ENCODE measurements at regions not wholly inside any gene's neighbourhood (a gene's known extent, or its start where the extent isn't known, plus 50 kb on each side); places are given as distances from the start of the nearest gene placed in this dataset.

DNA sequence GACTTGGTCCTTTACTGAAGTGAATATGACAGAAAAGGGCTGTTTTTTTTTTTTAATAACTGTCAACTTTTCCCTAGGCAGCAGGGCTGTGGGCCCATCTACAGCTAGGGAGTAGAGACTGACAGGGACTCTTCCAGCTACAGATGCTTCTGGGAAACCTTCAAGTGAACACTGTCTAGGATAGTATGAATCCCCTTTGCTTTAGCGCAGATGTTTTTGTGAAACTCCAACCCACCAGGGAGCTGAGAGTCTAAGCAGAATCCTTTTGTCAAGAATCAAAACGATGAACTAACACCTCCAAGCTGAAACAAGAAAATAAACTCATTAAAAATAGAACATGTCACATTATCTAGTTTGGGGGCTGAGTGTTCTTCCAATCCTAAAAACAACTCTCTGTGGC is 219.7 kb upstream of the FGF13 start:
- no TSS peak for BruUV-seq (replicated peaks)
- H3K9ac ChIP-seq (ENCODE audit: insufficient read depth, low read depth, low read length): no peak overlapping the region
- H3K27me3 ChIP-seq (ENCODE audit: control insufficient read depth in 1 of 2, insufficient read depth in 2 of 2, low read length in 2 of 2): no peaks in the 10 kb centered on the region
- H3K4me2 ChIP-seq (ENCODE audit: low read depth, low read length): no peak overlapping the region
- no peaks in the 10 kb centered on the region for H3K36me3 ChIP-seq (replicated peaks in 1 of 2; ENCODE audit: control insufficient read depth in 1 of 2, insufficient read depth in 2 of 2, low read length in 2 of 2)
- TF ChIP-seq, protein P1, sequence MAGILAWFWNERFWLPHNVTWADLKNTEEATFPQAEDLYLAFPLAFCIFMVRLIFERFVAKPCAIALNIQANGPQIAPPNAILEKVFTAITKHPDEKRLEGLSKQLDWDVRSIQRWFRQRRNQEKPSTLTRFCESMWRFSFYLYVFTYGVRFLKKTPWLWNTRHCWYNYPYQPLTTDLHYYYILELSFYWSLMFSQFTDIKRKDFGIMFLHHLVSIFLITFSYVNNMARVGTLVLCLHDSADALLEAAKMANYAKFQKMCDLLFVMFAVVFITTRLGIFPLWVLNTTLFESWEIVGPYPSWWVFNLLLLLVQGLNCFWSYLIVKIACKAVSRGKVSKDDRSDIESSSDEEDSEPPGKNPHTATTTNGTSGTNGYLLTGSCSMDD (CRISPR knock-in tag; IDR thresholded peaks at IDR 0.05): no peak
- no peaks in the 10 kb centered on the region for H4K20me1 ChIP-seq (ENCODE audit: insufficient read depth, low read length)
- POLR2A ChIA-PET: no interaction called here
- no peak overlapping the region for H3K4me3 ChIP-seq (replicated peaks in 1 of 3; ENCODE audit: insufficient read depth in 1 of 3, low read depth in 2 of 3, low read length in 3 of 3)
- CTCF ChIA-PET (ENCODE audit: low intra/inter-chr PET ratio, low total read pairs): no interaction called here
- intact Hi-C loops (cut with micrococcal nuclease; ENCODE audit: unreplicated experiment): no loop called here
- no peak overlapping the region for H2AFZ ChIP-seq (ENCODE audit: low read length)
- no peaks in the 10 kb centered on the region for H3K4me1 ChIP-seq (ENCODE audit: insufficient read depth, low read length)
- H3K79me2 ChIP-seq (ENCODE audit: insufficient read depth, low read length): no peaks in the 10 kb centered on the region
- FAIRE-seq (no peak), ATAC-seq (no peak), DNase-seq (ENCODE audit: low spot score) (no peak)
- in situ Hi-C loops (cut with HindIII; ENCODE audit: extremely low pct_ligation_motif_present, low pct_unique_long_range_greater_than_20kb): no loop called here
- no peaks in the 10 kb centered on the region for H3K9me3 ChIP-seq (ENCODE audit: low read length)
- no peak overlapping the region for H3K27ac ChIP-seq (ENCODE audit: extremely low read length, insufficient read depth, low read length)
- 56% methylated on average over 2 of the region's 2 CpGs for WGBS (ENCODE audit: low lambda C conversion rate)

DNA sequence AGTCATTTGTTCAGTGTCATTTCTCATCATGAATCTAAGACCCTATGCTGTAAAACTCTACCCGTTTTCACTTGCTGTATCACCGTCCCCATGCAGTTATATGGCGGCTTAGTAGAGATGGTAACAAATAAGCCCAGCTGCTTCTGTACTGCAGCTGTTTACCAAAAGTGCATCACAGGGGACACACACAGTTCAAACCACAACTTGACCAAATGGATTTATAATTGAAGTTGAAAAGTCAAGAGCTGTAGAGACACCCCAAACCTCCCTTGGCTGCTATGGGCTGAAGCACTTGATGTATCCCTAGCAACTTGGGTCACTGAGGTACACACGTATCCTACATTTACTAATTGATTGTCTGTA is 219.0 kb upstream of the FGF13 start:
- ATAC-seq (no peak), DNase-seq (ENCODE audit: low spot score) (no peak), FAIRE-seq (no peak)
- Histone ChIP-seq H3K4me1 (ENCODE audit: insufficient read depth, low read length) (no peaks in the 10 kb centered on the region), H2AFZ (ENCODE audit: low read length) (no peak overlapping the region), H3K9me3 (ENCODE audit: low read length) (no peaks in the 10 kb centered on the region), H3K4me2 (ENCODE audit: low read depth, low read length) (no peak overlapping the region), H3K9ac (ENCODE audit: insufficient read depth, low read depth, low read length) (no peak overlapping the region), H3K27ac (ENCODE audit: extremely low read length, insufficient read depth, low read length) (no peak overlapping the region), H4K20me1 (ENCODE audit: insufficient read depth, low read length) (no peaks in the 10 kb centered on the region), H3K27me3 (ENCODE audit: control insufficient read depth in 1 of 2, insufficient read depth in 2 of 2, low read length in 2 of 2) (no peaks in the 10 kb centered on the region), H3K36me3 (replicated peaks in 1 of 2; ENCODE audit: control insufficient read depth in 1 of 2, insufficient read depth in 2 of 2, low read length in 2 of 2) (no peaks in the 10 kb centered on the region), H3K4me3 (replicated peaks in 1 of 3; ENCODE audit: insufficient read depth in 1 of 3, low read depth in 2 of 3, low read length in 3 of 3) (no peak overlapping the region), H3K79me2 (ENCODE audit: insufficient read depth, low read length) (no peaks in the 10 kb centered on the region)
- BruUV-seq (replicated peaks): no TSS peak
- ChIA-PET CTCF (ENCODE audit: low intra/inter-chr PET ratio, low total read pairs) (no interaction called here), POLR2A (no interaction called here)
- TF ChIP-seq, protein P2, sequence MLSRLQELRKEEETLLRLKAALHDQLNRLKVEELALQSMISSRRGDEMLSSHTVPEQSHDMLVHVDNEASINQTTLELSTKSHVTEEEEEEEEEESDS (CRISPR knock-in tag; IDR thresholded peaks at IDR 0.05; ENCODE audit: borderline replicate concordance): no peak
- no peak for TF ChIP-seq ZNF224 (CRISPR knock-in tag; IDR thresholded peaks at IDR 0.05)
- no peak for TF ChIP-seq TBP (CRISPR knock-in tag; IDR thresholded peaks at IDR 0.05)
- no peak for TF ChIP-seq MTA3 (CRISPR knock-in tag; IDR thresholded peaks at IDR 0.05)
- no peak for TF ChIP-seq BRCA1 (CRISPR knock-in tag; IDR thresholded peaks at IDR 0.05)
- TF ChIP-seq ARHGAP35 (CRISPR knock-in tag; IDR thresholded peaks at IDR 0.05; ENCODE audit: borderline replicate concordance): no peak
- TF ChIP-seq ZBTB8A (CRISPR knock-in tag; IDR thresholded peaks at IDR 0.05; ENCODE audit: borderline replicate concordance, low read depth): no peak
- no peak for TF ChIP-seq ZNF138 (CRISPR knock-in tag; IDR thresholded peaks at IDR 0.05; ENCODE audit: low read depth)
- no peak for TF ChIP-seq ZNF350 (CRISPR knock-in tag; IDR thresholded peaks at IDR 0.05; ENCODE audit: borderline replicate concordance, low read depth)
- TF ChIP-seq NAIF1 (CRISPR knock-in tag; IDR thresholded peaks at IDR 0.05; ENCODE audit: borderline replicate concordance): no peak
- TF ChIP-seq EHMT2 (IDR thresholded peaks at IDR 0.05; ENCODE audit: borderline replicate concordance, low read depth, low read length): no peak
- TF ChIP-seq HDAC1 (CRISPR knock-in tag; IDR thresholded peaks at IDR 0.05): no peak
- no peak for TF ChIP-seq ZSCAN31 (CRISPR knock-in tag; IDR thresholded peaks at IDR 0.05; ENCODE audit: low read depth)
- intact Hi-C loops (cut with micrococcal nuclease; ENCODE audit: unreplicated experiment): no loop called here
- in situ Hi-C loops (cut with HindIII; ENCODE audit: extremely low pct_ligation_motif_present, low pct_unique_long_range_greater_than_20kb): no loop called here
- 35% methylated on average over 4 of the region's 4 CpGs for WGBS (ENCODE audit: low lambda C conversion rate)

Measured in HepG2 (cell line).